ENCODE measurements at regions not wholly inside any gene's neighbourhood (a gene's known extent, or its start where the extent isn't known, plus 50 kb on each side); places are given as distances from the start of the nearest gene placed in this dataset.
A peak's percentile ranks its signal among the peaks of the same experiment; 100 is the strongest.

DNA sequence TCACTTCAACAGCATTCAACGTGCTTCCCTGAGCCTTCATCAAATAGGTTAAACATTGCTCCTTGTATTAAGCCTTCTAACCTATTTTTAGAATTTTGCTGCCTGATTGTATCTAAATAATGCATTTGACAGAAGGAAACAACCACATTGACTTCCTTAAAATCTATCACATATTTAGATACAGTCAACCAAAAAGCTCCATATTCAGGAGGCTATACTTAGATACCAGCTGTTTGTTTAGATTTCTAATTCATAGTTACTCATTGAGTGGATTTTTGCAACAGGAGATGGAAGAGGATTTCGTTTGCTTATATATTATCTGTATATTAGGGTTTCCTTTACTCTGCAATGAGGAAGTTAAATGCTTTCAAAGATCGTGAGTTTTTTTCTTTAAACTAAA is 241.1 kb upstream of the PPP1R2C start:
- DNase-seq: no peak

DNA sequence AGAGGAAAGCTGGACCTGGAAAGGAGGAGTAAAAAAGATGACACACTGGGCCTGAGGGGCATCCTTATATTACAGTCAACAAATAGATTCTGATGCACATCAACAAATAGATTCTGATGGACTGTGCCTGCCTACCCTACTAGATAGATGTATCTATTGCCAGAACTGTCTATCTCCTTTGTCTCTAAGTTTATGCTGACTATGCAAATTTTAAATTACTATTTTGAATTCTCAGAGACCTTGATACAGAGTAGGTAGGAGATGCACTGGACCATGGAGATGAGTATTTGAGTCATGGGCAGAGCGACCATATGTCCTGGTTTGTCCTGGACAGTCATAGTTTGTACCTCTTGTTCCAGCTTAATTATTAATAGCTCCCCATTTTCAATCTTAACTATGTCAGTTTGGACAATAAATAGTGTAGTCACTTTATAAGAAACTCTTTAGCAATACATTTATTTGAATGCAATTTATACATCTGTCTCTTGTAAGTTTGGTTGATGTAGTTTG is 247.9 kb upstream of the PPP1R2C start:
- DNase-seq: no peak

DNA sequence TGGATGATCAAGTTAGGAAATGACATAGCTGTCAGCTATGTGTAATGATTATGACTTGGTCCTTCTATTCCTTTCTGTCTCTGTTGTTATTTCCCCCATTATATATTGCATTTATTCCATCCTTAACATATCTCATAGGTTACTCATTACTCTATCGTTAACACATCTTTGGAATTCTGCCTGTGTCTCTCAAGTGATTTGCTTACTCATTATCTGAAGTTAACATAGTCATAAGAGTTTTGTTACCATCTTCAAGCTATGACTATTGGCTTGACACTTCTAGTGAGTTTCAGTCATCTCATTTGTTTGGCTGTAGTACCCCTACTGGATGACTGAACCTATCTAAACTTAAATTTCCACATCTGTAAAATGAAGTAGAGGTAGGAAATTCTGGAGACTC is 286.1 kb upstream of the PPP1R2C start:
- DNase-seq: no peak

DNA sequence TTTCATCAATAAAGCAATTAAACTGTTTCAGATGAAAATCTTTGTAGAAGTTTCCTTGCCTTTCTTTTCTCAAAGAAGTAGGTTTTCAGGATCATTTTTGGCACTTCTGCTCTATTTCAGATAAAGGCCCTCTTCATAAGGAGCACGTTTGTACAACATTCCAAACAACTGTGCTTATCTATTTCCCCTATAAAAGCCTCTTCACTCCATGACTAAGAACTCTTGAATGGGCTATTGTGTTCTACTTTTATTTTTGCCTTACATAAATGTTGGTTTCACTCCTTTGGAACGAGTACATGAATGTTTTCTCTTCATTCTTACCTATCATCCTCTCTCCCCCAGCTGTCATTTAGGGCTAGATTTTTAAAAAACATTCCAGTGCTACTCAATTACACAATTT is 288.0 kb upstream of the PPP1R2C start:
- DNase-seq: no peak

- no peak for DNase-seq
These were observed 290.7 kb upstream of the PPP1R2C start for GRCh38 chrX:43068639-43069038.

DNA sequence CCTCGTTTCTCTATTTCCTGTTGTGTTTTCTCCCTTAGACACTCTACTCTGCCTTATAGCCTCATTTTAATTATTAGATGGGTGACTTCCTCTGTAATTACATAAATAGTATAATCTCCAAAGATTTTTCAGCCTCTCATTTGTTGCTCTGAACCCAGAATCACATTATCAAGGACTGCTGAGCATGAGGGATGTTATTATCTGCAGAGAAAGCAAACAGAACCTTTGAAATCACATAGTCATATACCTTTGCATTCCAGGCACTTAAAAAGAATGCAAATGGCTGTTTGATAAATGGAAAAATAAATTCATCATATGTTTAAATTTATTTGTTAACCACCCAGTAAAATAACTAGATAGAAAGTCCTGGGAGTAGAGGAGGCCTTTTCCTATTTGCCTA is 305.1 kb upstream of the PPP1R2C start:
- DNase-seq: no peak

- DNase-seq: no peak
These were observed 309.9 kb upstream of the PPP1R2C start for GRCh38 chrX:43087830-43088229.

DNA sequence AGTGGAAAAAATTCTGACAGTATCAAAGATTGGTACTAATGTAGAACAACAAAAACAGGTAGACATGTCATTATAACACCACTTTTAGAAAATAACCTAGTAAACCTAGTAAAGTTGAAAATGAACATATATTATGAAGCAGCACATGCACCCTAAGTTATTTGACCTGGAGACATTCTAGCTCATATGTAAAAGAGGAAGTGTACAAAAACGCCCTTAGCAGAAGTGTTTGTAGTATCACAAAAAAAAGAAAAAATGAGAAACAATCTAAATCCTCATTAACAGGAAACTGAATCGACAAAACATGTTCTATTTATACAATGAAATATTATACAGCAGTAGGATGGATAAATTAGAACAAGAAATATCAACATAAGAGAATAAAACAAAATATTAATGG is 318.9 kb upstream of the PPP1R2C start:
- no peak for DNase-seq

DNA sequence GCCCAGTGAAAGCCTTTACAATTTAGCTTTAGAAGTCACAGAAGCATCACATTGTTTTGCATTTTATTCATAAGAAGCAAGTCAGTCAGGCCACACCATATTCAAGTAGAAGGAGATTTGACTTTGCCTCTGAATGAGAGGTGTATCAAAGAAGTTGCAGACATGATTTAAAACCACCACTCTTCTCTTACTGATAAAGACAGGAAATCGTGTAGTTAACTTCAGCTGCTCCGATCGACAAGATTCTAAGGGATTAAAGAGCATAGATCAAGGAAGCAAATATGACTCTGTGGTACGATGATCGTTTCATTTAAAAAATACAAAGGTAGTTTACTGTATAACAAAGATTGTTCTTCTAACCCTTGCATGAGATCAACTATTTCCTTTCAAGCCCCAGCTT is 328.0 kb upstream of the PPP1R2C start:
- no peak for DNase-seq

GRCh38 chrX:43108828-43109227 is 330.9 kb upstream of the PPP1R2C start:
- DNase-seq: no peak

DNA sequence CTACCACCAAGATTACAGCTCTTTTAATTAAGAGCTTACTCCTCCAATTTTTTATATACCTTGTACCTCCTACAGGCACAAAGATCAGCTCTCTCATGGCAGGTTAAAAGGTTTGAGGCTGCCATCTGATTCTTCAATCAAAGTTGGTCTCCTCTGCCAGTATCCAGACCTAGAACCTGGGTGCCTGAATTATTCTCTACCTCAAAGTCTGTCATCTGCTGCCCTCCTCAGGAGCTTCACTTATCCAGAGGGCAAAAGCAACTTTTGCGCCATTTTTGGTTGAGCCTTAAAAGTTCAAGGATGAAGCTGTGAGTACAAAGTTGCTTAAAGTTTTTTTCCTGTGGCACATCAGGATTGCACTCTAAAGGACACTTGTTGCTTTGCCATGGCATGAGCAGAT is 343.7 kb upstream of the PPP1R2C start:
- no peak for DNase-seq

GRCh38 chrX:43139645-43140044 is 361.7 kb upstream of the PPP1R2C start:
- no peak for DNase-seq

DNA sequence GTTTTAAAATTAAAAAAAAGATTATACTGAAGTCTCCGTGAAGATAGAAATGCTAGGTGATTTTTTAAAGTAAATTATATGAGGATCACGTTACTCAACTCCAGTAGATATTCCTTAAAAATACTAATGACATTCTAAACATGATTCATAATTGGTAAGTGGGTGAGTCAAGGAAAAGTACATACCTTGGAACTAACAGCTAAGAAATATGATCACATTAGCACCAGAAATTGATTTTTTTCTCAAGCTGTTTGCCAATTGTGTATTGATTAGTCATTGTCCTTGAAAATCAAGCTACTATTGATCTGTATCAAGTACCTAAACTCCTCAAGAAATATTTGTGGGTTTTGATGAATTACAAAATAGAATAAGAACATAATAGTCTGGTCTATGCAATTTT is 362.6 kb upstream of the PPP1R2C start:
- DNase-seq: no peak

DNA sequence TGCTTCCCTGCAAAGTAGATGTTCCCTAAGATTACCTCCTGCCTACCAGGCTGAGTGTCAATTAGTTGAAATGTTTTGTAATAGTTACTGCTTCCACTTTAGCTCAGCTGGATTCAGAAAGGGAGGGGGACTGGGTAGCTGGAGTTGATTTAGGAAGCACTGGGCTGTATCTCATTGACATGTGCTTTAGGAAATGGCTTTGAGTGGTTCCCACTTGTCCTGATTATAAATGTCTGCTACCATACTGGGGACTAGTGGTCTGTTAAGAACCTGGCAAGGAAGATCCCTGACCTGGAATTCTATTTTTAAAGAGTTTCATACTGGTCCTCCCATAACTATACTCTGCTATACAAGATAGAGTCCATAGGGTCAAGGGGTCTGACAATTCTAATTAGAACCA is 363.9 kb upstream of the PPP1R2C start:
- DNase-seq: no peak

DNA sequence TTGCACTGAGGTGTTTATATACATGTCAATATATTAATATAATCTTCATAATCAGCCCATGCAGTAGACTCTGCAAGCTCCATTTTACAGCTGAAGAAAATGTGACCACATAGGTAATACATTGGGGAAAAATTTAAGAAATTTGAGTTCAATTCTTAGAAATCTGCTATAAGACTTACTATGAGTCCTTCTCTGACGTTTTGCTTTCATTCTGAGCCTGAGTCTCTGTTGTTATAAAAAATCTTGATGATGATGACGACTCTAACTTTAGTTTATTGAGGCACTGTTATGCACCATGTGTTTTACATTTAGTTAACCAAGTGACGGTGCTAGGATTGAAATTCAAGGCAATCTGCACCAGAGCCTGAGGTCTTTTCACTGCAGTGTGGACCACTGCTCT is 370.3 kb upstream of the PPP1R2C start:
- no peak for DNase-seq

DNA sequence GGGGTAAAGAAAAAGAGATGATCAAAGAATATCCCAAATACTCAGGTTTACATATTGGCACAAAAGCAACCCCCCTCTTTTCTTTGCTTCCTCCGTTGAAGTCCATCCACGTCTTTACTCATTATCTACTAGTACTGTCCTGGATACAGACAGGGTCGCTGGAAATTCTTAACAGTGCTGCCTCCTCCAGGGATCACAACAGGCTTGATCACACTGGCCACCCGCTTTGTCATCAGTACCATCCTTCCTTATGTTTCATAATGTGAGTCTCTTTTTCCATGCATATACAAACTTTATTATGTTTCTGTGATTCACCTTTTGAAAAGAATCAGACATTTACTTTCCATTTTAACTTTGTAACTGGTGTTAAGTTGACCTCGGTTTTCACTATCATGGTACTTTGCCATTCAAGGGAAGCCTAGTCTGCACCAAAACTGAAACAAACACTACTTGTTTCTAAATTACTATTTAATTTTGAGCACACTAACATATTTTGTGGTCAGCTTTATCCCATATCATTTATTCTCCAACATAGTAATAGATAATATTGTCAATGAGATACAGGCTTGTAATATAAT is 387.5 kb upstream of the PPP1R2C start:
- no peak for DNase-seq

GRCh38 chrX:43166874-43167273 is 388.9 kb upstream of the PPP1R2C start:
- DNase-seq: peak; percentile 84

DNA sequence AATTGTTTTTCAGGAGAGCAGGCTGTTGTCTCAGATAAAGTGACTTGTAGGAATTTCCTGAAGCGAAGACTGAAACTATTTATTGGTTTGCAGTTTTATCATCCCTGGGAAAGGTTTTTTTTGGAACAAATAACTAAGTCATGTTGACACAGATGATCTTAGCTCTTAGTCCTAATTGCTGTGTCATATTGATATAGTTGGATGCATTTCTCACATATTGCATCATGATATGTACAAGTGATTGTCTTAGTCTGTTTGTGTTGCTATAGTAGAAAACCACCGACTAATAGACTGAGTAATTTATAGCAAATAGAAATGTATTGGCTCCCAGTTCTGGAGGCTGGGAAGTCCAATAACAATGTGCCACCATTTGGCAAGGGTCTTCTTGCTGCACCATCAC is 397.5 kb upstream of the PPP1R2C start:
- DNase-seq: no peak

DNA sequence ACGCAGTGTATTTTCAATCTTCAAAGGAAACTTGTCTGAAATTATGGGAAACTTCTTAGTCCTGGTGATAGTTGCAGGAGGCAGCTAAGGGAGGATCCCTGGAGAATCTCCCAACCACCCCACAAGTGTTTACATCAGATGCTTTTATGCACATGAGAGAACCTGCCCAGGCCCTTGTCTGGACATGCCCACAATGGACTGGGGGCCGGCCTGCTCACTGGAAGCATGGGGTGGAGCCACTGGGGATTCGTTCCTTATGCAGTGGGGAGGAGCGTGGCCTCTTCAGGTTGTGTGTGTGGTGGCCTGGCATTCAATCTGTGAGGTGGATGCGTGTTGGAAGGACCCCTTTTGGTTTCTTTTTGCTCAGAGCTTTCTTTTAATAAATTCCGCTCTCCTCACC is 398.7 kb upstream of the PPP1R2C start:
- no peak for DNase-seq

DNA sequence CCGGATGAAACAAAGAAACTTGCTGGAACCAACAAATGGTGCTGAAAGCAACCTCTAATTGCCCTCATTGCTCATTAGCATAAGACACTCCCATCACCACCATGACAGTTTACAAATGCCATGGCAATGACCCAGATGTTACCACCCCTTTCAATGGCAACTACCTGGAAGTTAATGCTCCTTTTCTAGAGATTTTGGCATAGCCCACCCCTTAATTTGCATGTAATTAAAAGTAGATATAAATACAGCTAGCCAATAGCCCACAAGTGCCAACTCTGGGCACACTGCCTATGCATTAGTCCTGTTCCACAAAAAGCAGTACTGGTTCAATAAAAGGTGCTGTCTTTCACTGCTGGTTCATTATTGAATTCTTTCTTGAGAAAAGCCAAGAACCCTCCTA is 410.3 kb upstream of the PPP1R2C start:
- no peak for DNase-seq

GRCh38 chrX:43211570-43211969 is 433.6 kb upstream of the PPP1R2C start:
- DNase-seq: no peak

DNA sequence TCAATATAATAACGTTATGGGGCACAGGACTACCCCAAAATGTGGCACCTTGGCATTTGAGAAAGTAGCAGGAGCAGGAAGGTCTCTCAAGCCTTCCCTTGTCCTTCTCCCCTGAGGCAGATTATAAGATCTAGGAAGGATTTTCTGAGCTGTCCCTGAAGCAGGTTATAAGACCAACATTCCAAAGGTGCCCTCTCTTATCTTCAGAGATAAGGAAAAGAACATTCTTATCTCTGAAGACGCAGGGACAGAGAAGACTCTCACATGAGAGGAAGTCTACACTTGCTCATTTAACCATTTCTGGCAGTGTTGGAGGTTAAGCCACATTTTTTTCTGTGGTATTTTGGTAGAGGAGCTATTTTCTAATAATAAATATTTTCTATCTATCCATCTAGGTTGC is 437.9 kb upstream of the MAOA start:
- no peak for DNase-seq

GRCh38 chrX:43224496-43224895 is 431.6 kb upstream of the MAOA start:
- no peak for DNase-seq

- DNase-seq: no peak
These were observed 430.3 kb upstream of the MAOA start for GRCh38 chrX:43225626-43226328.

- no peak for DNase-seq
These were observed 417.6 kb upstream of the MAOA start for GRCh38 chrX:43238461-43238945.
